NCI-H1417 (cell line): ENCODE measurements at regions not wholly inside any gene's neighbourhood (a gene's known extent, or its start where the extent isn't known, plus 50 kb on each side); places are given as distances from the start of the nearest gene placed in this dataset.
"Not testable (repeated sequence)": the region's sequence is repeated elsewhere in the genome, so short reads cannot be mapped to it uniquely, and the experiment has no call there.

Experiments used
- DNase-seq, 3 experiments: peaks; one replicate each; lab custom pipeline; 2025; lab: John Stamatoyannopoulos, UW

DNA sequence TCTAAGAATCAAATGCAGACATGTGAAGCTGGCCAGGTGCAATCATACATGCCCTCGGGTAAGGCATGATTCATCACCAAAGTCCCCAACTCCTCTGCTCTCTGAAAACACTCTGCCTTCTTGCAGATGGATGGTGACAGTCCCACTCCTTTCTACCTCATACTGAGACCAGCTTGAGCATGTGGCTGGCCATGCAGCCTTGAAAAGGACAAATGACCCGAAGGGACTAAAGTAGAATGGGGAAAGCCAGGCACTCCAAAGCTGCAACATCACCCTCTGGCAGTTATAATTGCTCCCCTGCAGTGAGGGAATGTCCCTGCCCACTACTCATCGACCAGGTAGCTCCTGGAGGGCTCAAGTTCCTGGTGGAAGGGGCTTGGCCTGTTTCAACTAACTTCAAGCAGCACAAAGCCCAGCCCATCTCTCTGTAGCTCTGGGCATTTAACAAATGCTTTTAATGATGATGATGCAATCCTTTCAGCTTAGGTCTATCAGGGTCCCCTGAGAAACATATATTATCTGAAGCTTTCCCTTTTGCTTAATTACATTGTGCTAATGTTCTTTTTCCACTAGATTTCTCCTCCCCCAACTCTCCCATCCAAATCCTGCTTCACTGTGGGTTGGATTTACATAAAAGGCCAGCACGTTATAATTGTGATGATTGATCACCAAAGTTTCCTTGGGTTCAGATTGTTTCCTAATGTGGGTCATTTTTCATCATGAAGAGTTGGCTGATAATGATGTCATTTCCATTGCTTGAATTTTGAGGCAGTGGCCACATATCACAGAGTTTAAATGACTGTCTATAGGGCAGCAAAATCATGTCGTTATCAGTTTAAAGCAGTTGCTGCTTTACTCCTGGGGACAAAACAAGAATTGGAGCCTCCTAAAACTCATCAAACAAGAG is 436.5 kb upstream of the SLC30A5 start:
- DNase-seq: peak in 1 of 3 experiments; percentile 4

DNA sequence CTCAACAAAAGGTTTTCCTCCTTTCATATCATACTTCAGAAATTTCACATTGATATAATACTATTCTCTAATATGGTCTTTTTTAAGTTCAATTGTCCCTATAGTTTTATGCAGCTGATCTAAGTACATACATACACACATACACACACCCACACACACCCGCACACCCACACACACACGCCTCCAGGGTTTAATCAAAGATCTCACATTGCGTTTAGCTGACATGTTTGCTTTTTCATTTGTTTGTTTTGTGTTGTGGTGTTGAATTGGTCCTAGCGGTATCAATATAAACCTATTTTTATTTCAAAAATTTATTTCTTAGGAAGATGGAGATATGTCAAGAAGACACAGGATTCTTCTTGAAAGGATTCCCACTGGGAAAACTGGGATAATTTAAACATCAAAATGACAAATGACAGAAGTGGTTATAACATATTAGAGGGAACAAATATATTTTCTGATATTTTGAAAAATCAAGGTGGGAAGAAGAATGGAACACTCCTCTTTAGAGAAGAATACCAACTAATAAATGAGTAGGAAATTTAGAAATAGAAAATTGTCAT is 434.9 kb upstream of the SLC30A5 start:
- no peak for DNase-seq

DNA sequence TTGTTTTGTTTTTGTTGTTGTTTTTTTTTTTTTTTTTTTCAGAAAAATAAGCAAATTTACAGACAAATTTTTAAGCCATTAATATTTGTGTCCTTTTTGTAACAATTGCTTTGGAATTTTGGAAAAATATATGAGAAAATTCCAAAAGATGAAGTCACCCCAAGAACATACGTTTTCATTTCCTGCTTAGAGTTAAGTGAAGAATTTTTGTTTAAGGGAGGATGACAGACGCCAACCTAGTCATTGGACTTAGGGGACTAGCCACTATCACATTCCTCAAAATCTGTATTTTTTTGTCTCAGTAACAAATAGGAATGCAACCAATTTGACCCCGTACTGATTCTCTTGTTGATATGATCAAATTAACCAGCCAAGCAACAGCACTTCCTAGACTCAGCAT is 433.9 kb upstream of the SLC30A5 start:
- DNase-seq: no peak

DNA sequence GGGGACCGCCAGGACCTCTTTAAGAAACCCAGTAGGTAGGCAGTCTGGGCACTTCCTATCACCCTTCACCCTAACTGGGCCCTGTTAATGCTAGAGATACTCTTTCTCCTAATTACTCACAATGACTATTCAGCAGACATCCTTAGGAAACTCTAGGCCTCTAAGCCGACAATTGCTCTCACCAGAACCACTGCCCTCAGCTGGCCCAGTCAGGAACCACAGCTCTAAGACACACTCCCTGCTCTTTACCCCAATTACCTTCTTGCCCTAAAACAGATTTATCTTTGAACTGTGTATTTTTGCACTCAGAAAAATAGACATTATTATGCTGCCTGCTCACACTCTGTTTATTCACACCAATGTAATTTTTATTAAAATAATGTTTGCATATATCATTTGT is 432.6 kb upstream of the SLC30A5 start:
- peak in 1 of 3 experiments; percentile 10 for DNase-seq

DNA sequence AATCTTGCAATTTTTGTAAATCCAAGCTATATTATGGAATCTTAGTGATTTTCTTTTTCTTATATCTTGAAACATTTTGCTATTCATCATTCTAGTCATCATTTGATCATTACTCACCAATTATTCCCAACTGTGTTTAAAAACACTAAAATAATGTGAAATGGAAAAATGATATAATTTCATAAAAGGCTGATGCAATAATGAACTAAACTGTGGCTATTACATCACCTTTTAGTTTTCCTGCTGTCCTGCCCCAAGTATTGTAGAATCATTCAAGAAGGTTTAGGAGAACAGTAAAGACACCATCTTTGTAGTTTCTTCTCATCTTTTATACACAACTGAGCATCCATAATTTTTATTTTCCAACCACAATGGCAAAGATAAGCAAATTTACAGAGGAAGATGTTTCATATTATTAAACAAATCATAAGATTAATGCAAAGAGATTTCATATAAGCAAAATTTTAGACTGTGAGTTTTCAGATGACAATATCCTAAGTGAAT is 431.0 kb upstream of the SLC30A5 start:
- no peak for DNase-seq

DNA sequence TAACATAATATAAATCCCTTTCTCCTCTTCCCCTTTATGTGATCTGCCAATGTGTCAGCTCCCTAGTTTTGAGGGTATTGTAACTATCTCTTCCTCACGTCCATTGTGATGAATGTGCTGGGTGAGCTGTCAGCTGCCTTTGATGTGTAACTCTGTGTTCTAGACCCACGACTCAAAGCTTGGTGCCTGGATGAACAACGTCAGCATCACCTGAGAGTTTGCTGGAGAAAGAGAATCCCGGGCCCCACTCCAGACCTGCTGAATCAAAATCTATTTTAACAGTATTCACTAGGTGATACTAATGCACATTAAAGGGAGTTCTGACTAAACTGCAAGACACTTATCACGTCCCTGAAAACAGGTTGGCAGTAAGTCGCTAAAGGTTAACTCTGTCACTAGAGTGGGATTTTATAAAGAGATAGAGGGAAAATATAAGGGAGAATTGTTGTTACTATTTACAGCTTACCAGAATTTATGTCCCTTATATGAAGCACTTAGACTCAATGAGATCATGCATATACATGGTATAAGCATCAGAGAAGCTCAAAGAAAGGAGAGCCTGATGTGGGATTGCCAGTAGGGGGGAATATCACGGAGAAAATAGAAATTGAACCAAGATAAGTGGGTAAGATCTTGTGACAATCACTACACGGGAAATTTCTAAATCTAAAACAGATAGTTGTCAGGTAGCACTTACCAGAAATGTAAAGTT is 423.8 kb upstream of the SLC30A5 start:
- no peak for DNase-seq

DNA sequence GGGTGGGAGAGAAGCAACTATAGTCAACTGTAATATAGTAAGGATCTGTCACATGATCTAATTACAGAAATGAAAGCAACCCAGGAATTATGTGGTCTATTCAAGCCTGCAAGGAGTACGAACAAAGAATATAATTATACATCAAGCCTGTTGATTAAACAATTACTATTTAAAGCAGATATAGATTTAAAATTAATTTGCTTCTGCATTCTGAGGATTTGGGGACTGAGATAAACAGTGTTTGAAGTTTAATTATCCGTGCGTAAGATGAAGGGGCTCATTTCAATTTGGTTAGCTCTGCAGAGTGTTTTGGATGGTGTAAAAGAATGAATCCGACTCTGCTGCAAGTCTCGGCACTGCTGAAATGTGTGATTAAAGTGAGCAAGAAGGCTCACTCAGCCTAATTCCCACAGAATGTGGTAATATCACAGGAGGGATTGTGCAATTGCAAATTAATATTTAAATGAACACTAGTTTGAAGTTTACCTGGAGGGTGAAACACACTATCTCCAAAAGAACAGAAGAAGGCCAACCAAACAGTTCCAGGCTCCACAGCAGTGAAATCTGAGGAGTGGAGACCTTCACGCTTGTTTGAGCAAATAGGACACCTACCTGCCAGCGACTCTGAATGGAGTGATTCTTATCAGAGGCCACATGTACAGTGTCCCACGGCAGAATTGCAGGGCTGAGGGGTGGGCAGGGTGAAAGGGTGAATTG is 420.6 kb upstream of the SLC30A5 start:
- peak; percentile 11 to 48 (median 39) for DNase-seq

DNA sequence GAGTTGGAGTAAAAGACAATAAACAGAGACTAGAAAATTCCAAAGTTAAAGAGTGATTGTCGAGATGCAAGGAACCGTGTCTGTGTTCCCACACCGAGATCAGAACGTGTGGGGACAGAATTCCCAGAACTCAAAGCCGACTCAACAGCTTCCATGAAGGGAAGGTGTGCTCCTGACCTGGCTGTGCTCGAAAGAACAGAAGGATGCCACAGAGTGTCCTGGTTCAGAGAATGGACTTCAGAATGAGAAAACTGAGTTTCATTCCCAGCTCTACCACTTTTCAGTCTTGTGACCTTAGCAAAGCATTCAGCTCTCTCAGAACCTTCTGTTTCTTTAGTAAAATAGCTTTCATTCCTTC is 420.0 kb upstream of the SLC30A5 start:
- no peak for DNase-seq

DNA sequence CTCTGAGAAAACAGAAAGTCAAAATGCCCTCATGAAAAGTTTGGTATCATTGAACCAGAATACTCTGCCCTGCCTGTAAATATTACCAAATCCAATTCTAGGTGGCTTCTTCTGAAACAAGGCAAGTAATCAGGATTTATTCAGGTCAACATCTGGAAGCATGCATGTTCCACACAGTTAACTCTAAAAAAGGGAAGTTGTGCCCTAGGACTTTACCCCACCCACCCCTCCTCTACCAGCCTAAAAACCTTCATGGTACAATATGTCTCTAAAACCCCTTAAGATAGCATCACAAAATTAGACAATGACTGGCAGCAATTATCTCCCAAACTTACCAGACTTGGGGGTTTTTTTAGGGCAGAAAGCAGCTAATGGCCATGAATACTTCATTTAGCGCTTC is 414.8 kb upstream of the SLC30A5 start:
- no peak for DNase-seq

DNA sequence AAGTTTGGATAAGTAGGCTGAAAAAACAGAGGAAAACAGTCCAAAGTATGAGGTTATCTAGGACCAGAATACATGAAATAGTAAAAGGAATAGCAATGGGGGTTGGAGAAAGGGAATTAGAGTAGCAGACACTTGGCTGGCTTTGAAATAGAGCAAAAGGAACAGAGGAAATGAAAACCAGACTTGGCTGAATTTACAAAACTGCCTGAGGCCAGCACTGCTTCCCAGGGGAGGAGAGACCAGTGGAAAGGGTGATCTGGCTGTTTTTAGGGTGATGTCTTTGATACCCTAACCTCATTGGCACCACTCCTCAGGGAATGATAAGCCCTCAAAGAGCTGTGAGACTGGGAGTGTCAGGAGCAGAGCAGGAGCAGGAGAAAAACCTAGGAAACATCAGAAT is 413.4 kb upstream of the SLC30A5 start:
- DNase-seq: no peak

DNA sequence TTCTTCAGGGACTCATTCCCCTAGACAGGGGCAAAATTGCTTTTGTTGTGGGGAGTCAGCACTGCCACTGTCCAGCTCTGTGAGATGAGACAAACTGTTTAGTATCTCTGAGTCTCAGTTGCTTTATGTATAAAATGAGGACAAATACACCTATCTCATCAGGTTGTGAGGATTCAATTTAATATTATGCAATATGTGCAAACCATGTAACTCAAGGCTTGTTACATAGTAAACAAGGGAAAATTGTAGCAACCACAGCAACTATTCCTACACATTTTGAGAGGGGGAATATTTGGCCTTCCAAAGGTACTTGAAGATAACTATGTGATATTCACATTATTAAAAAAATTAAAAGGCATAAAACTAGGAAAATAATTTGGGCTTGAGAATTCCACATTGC is 411.9 kb upstream of the SLC30A5 start:
- DNase-seq: no peak

DNA sequence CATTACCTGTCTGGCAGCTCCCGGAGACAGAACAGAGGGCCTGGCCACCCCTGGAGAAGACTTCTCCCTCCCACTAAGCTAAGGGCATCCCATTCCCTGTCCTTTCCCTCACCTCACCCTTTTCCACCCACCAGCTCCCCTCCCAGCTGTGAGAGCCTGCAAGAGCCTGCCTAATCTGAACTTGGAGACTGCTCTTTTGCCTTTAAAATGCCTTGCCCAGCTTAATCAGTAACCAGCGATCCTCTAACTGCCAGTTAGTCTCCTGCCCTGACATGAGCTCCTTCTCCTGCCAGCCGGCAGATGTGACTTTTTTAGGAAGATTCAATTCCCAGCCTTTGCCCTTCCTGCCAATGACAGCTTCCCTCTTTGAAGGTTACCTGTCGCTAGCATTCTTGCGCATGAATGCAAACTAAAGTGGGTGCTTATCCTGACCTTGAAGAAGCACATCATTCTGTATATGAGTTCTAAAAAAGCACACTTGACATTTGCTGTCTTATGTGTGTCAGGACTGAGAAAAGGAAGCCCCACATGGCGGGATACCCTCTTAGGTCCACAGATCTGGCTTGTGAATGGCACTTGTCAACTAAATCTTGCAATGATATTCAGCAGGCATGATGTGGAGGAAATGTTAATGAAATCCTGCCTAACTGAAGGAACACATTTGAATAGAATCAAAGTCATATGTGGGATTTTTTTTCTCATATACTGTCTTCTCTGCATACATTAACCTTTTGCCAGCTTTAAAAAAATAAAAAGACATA is 411.2 kb upstream of the SLC30A5 start:
- DNase-seq: peak in 1 of 3 experiments; percentile 99

DNA sequence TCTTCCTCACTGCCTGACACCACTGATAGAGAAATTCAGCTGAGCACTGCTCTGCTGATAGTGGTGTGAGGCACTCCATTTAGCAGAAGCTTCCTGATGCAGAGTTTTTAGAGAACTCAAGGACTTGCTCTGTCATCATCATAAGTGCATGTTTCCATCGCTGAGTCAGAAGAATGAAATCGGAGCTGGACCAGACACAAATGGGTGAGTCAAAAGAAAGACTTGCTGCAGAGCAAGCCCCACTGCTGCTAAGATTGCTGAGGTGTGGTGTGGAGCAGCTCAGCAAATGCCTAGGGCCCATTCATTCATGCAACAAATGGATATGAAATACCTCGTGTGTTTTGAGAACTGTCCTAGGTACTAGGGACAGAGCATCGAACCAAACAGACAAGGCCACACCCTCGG is 410.2 kb upstream of the SLC30A5 start:
- peak in 1 of 3 experiments; percentile 70 for DNase-seq

DNA sequence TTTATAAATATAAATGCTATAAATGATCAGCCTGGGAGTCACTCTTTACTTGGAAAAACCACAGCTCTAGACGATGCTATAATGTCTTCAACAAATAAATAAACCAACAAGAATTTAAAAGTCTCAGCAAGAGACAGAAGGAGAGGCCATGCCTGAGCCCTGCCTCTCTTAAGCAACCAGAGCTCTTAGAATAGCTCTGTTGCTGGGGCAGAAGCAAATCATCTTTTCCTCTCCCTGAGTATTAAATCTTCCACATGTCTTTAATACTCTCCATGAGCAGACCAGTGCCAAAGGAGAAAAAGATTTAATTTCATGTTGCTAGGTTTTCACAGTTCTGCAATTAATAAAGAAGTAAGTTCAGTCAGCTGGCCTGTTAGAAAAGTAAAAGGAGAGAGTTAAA is 408.0 kb upstream of the SLC30A5 start:
- no peak for DNase-seq

DNA sequence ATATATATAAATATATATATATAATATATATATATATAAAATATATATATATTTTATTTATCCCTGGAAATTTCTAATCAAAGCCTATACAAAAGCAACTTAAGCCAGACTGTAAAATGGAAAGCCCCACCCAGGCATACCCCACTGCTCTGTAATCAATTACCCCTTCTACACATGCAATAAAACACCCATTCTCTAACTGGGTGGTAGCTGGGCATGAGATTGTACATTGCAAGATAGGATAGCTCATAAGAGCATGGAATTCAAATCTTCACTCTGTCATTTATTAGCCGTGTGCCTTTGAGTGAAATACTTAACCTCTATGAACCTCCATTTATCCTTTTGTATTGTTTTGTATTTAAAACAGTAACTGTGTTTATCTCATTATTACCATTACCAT is 405.3 kb upstream of the SLC30A5 start:
- DNase-seq: peak in 1 of 3 experiments; percentile 2

DNA sequence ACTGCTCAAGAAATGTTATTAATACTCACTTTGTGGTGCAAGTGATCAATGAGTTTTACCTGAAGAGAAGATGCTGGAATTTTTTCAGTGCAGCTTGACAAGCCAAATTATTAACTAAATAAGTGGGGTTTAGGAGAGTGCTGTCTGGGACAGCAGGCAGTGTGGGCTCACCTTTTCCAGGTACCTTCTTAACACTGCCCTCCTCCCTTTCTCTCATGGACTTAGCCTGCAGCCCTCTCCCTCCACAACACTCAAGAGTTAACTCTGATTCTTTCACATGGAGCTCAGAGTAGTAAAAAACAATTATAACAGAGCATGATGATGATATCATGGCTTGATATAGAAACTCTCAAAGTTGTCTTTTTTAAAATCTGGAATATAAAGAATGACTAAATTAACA is 404.8 kb upstream of the SLC30A5 start:
- no peak for DNase-seq

DNA sequence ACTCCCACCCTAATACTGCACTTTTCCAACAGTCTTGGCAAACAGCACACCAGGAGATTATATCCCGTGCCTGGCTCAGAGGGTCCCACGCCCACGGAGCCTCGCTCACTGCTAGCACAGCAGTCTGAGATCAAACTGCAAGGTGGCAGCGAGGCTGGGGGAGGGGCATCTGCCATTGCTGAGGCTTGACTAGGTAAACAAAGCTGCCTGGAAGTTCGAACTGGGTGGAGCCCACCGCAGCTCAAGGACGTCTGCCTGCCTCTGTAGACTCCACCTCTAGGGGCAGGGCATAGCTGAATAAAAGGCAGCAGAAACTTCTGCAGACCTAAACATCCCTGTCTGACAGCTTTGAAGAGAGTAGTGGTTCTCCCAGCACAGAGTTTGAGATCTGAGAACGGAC is 401.9 kb upstream of the SLC30A5 start:
- DNase-seq: not testable (repeated sequence)

DNA sequence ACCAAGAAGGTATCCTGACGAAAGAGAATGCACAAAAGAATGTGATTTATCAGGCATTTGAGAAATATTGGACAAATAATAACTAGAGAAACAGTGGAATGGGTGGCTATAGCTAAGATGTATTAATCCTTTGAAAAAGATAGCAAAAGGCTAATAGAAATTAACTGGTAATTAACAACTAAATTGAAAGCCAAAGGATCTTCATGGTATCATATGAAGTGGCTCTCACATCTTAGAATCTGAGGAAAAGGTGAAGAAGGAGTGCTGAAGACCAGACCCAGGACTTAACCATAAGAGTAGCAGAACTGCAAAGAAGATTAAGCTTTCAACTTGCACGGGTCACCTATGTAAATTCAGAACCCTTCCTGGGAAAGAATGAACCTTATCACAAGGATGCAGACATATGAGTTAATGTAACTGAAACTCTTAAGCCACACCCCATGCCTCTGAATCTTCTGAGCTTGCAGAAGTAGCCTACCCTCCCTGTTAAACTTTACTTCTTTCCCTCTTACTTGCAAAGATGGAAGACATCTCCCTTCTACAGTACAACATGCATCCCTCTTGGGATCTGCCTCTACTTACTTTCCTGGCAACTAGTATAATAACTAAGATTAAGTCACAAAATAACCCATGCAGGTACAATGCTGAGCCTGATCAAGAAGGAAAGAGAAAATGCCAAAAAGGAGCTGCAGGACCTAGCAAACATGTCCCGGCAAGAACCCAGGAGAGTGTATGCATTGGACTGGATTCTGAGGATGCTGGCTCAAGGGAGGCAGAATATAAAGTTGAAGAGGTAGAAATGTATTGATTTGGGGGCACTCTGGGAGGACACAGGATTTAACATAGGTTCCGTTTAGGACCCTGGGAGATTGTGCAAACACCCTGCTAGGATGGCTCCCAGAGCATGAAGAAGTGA is 395.5 kb upstream of the SLC30A5 start:
- no peak for DNase-seq

DNA sequence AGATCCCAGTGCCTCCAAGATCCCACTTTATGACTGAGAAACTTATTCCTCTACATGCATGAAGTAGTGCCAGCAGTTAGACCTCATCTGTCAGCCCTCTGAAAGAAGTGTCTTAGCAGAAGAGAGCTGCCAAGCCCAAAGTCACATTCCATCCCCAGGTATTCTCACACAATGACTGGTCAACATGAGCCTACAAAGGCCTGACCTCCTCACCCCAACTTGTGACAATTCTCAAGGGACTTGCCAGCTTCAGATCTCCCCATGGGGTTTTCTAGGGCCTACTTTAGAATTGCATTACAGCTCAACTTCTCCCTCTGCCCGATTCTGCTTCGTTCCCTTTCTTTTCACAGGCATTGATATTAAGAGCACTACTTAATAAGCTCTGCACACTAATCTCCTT is 393.8 kb upstream of the SLC30A5 start:
- no peak for DNase-seq

DNA sequence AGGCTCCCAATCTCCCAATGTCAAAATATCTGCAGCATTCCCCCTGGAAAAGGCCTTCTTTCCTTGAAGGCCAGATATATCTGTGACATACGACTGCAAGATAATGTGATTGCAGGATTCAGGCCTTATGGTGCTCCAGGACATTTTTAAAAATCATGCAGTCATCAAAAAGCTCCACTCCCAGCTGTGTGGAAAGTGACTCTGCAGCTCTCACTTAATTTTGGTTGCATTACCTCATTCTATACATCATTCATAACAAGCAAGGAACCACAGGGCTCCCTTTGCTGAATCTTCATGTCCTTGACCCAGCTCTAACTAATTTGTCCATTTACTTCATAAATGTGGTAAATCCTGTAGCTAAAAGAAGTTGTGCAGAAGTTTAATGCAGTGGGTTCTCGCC is 386.2 kb upstream of the SLC30A5 start:
- no peak for DNase-seq
